ENCODE measurements at regions not wholly inside any gene's neighbourhood (a gene's known extent, or its start where the extent isn't known, plus 50 kb on each side); places are given as distances from the start of the nearest gene placed in this dataset.
"Not testable (repeated sequence)": the region's sequence is repeated elsewhere in the genome, so short reads cannot be mapped to it uniquely, and the experiment has no call there.

DNA sequence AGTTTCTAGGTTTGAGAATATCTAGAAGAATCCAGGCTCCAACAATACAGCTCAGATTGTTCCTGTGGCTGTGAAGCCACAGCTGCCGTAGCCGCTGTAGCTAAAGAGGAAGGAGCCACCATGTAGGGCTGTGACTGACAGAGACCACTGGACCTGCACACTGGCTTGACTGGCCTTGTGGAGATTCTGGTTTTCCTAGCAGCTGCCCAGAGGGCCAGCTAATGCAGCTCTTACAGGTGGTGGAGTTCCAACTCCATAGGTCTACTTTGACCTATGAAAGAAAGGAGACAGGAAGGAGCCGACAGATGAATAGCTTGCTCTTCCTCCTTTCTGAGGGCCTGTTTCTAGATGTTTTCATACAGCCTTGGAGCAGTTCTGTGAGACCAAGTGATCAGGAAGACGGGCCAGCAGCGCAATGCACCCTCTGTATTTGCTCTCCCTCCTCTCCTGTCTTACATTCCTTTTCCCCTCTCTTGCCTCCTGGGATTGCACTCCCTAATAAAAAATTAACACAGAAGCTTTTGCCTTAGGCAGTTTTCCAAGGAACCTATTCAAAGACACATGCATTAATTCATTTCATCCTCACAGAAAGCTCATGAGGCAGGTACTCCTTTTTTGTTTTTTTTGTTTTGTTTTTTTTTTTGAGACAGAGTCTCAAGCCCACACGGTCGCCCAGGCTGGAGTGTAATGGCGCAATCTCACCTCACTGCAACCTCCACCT is 51.8 kb upstream of the MYB start:
- DNase-seq (ENCODE audit: low read depth, low spot score) = no peak

DNA sequence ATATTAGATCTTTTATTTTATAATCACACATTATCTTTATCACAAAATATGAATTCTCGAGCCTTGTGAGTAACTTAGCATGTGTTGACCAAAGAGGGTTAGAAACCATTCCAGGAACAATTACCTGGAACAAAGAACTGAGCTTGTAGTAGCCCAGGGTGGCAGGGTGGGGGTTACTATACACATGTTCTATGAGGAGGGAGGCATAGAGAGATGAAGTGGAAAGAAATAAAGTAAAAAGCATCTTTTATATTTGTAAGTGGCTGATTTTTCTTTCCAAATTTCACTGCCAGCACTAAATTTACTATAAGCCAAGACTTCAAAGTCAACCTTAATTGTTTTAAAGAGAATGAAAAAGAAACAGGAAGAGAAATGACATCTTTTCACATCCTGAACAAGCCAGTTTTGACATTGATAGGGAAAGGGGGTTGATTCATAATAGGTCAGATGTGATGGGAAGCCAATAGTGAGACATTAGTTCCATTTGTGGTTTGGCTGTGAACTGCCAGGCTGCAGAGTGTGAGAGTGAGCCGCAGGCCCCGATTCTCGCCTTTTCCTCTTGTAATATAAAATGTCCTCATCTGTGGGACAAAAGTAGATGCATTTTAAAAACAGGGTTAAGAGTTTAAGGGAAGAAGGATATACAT is 52.7 kb upstream of the MYB start:
- DNase-seq (ENCODE audit: low read depth, low spot score) = peak; percentile 18

DNA sequence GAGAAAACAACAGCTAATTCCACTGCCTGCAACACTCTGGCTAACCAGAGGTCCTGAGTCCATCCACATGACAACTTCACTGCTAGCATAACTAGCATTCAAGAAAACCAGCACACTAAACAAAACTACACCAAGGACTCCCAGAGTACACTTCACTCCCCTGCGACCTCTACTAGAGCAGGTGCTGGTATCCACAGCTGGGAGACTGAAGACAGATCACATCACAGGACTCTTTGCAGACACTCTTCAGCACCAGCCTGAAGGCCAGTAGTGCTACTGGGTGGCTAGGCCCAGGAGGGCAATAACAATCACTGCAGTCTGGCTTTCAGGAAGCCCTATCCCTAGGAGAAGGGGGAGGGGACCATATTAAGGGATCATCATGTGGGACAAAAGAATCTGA is 54.4 kb upstream of the MYB start:
- DNase-seq (ENCODE audit: low read depth, low spot score) = no peak

DNA sequence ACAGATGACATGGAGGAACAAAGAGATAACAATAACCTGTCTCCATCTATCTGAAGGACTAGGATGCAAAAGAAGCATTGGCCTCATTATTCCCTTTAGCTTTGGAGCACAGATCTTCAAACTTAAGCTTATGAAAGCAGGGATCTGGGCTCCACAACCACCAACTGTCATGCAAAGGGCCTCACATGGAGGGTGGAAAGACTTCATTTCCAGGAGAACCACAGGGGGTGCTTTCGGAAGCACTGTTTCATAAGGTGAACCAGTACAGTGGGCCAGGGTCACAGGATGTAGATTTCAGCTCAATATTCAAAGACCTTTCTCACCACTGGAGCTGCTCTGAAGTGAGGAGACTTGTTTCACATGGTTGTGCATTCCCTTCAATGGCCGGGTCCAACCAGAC is 55.1 kb upstream of the MYB start:
- no peak for DNase-seq (ENCODE audit: low read depth, low spot score)

DNA sequence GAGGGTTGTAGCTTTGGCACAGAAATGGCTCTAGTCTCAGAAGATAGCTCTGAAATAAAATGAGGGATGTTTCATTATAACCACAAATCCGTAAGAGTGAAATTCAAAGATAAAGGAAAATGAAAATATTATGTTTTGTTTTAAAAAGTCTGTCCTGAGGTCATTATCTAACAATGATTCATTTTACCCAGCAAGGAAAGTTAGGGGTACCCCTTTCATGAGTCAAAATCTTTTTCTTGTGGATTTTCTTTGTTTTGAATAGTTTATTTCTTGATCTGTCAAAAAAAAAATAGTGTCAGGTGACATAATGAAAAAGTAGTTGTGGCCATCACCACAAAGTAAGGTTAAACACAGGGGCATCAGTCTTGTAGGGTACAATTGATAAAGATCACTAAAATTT is 59.7 kb upstream of the MYB start:
- DNase-seq (ENCODE audit: low read depth, low spot score) = no peak

DNA sequence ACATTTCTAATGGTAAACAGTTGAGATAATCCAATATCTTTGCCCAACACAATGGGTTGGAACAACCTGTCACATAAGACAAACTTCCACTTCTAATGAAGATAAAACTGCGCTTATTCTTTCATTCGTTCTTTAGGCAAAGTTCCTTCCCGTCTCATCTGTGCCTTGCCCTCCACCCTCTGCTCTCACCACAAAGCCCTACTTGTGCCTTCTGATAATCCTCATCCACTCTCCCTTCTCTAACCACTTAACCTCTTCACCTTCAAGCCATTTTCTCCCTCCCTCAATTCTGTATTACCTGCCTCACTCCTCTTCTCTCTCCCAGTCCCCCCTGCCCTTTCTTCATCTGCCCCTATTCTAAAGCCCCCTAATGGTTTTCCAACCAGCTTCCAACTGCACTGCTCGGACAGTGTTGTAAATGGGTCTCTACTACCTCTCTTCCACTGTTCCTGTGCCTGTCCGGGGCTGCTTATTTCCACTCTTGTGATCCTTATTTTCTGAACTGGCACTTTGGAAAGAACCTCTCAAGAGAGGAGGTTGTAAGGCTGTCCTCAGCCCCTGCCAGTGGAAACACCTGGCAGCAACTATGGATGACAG is 62.9 kb upstream of the MYB start:
- DNase-seq (ENCODE audit: low read depth, low spot score) = no peak

DNA sequence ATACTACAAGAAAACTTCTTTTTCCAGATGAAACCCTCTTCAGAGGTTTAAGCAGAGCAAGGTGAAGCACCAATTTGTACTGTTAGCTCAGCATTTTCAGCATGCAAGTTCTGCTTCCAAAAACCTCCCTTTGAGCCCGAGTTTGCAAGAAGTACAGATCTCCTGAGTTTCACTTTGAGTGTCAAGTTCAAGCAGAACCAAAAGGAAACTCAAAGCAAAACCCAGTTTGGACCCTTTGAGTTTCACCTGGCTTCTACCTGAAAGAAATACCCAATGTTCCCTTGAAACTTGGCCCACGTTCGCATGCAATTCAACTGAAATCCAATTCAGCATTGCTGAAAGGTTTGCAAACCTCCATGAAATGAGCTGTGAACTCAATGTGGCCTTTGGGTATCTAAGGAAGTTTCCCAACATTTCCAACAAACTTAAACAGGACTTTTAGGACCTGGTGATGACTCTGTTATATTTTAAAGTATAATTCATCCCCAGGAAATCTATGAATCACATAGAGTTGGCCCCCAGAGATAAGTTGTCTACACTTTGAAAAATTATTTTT is 62.9 kb upstream of the HBS1L start:
- DNase-seq (ENCODE audit: low read depth, low spot score) = peak; percentile 7

DNA sequence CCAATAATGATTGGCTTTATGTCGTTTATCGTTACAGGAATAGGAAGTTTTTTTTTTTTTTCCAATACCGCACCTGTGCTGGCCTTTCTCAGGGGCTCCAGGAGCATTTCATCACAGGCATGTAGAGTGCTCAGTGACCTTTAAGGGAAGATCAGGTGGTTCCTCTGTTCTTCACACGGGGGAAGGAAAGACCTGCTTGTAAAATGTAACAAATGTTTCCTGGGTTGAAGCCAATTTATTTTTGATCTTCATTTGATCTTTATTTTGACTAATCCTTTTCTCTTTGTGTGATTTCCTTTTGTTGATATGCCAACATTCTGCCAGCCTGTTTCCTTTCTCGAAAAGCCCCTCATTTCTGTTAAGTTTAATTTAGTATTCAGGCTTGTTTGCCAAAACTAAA is 61.9 kb upstream of the HBS1L start:
- DNase-seq (ENCODE audit: low read depth, low spot score) = no peak

DNA sequence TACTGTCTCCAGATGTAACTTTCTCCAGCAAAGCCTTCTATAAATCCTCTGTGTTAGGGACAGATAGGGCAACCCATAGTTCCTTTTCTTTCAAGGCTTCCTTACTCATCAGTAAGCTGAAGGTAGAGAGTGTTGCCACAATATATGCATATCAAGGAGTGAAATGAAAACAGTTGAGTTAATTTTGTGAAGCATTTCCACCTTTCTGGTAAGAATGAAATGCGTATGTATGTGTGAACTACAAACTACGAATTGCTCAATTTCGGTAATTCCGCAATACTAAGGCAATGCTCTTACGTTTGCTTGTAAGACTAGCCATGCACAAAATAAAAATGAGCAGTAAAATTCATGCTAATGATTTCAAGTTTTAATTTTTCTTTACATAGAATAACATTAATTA is 61.2 kb upstream of the HBS1L start:
- DNase-seq (ENCODE audit: low read depth, low spot score) = no peak

DNA sequence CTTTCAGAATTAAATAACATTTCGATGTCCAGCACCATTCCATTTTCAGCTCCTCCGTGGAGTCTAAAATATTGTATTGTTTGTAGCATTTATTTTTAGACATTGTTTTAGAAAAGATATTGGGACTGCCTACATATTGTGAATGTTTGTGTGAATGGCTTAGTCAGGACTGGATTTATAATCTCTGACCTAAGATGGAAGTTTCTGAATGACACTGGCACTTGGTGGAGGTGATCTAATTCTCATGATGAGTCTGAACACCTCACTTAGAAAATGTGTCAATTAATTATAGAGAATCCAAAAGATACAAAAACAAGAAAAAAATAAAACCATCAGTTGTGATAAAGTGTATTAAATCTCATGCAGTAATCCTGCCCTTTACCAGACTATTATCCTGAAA is 60.8 kb upstream of the HBS1L start:
- no peak for DNase-seq (ENCODE audit: low read depth, low spot score)

DNA sequence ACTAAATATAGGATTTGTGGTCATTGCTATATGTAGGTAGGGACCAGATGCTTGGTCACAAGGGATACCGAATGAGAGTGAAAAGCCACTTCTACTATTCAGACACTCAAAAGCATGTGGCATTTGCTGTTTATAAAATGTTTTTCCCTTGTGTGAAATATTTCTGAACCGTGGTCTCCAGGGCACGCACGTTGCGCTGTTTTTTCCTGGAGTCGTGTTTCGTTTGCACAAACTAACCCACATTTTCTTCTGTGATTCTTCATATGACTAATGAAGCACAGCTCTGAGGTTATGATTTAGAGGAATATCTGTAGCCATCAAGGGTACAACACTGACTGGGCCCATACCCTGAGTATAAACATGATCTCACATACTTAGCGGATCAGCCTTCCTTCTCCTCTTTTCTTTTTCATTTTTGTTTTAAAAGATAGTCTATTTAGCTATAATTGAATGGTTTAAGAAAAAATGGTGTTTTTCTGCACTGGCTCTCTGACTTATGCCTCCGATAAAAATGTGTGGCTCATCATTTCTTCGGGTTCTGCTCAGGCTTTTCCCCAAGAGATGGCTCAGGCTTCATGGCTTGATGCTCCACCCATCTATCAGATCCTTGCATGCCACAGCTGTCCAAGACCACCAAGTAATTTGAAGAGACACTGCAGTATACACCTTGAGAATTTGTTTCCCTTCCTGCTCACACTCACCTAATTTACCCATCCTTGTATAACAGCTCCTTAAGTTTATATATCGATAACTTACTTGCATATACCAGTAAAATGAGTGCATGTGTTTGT is 59.9 kb upstream of the HBS1L start:
- DNase-seq (ENCODE audit: low read depth, low spot score) = no peak

DNA sequence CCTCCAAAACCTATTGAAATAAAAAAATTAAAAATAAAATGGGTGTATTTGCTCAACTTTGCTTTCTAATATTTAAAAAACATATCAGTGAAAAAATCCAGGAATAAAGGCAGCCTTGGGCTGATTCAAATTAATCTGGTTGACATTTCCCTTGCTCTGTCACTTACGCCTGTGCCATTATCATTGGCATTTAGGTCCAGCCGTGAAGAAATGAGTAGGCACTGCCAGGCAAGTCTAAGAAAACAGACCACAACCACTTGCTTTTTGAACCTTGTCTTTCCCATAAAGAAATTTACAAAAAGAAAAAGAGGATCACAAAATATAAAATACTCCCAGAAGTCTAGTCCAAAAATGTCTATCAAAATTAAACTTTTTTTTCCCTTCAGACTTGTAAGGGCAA is 59.2 kb upstream of the HBS1L start:
- DNase-seq (ENCODE audit: low read depth, low spot score) = no peak

DNA sequence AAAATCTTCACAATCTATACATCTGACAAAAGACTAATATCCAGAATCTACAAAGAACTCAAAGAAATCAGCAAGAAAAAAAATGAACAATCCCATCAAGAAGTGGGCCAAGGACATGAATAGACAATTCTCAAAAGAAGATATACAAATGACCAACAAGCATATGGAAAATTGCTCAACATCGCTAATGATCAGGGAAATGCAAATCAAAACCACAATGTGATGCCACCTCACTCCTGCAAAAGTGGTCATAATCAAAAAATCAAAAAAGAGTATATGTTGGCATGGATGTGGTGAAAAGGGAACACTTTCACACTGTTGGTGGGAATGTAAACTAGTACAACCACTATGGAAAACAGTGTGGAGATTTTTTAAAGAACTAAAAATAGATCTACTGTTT is 58.3 kb upstream of the HBS1L start:
- not testable (repeated sequence) for DNase-seq (ENCODE audit: low read depth, low spot score)

DNA sequence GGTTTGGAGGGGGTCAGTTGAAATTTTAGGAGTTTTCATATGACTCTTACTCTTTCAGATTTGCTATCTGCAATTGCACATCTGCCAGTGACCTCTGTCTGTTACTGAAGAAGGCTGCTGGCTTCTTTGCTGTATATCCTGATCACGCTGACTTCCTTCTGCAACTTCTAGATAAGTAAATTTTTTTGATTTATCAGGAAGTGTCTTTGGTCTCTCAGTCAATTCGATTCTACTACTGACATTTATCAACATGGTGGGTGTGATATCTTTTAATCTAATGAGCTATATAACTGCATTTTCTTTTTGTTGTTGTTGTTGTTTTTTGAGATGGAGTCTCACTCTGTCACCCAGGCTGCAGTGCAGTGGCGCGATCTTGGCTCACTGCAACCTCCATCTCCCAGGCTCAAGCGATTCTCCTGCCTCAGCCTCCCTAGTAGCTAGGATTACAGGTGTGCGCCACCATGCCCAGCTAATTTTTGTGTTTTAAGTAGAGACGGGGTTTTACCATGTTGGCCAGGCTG is 55.7 kb upstream of the HBS1L start:
- DNase-seq (ENCODE audit: low read depth, low spot score) = not testable (repeated sequence)

DNA sequence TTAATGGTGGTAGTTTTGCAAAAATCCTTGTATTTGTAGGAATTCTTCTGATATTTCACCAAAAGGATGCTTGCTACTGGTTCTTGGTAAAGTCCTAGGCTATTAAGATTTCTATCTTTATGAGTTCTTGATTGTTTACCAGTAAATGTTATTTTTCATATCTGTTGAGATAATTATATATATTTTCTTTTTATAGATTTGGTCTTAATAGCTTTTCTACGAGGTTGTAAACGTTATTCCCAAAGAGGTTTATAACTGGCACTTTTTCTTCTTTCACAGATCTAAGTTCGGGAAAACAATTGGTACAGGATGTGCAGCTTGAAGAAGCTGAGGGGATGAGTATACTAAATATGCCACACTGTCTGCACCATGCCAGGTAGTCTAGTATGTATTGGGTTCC is 55.1 kb upstream of the HBS1L start:
- DNase-seq (ENCODE audit: low read depth, low spot score) = no peak

DNA sequence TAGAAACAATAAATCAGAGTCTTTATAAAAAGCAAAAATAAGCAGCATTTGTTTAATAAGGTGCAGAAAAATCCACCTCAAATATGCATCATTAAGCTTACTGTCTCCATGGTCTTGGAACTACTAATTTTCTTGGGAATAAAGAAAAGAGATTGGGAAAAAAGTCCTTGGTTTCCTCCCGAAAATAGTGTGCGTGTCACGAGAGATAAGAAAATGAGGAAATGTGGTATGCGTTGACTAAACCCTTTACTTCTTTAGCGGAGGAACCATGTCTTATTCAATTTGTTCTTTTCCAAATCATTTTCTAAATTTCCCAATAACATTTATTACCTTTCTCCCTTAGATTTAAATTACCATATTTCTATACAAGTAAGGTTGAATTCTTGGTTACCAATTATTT is 54.1 kb upstream of the HBS1L start:
- no peak for DNase-seq (ENCODE audit: low read depth, low spot score)

DNA sequence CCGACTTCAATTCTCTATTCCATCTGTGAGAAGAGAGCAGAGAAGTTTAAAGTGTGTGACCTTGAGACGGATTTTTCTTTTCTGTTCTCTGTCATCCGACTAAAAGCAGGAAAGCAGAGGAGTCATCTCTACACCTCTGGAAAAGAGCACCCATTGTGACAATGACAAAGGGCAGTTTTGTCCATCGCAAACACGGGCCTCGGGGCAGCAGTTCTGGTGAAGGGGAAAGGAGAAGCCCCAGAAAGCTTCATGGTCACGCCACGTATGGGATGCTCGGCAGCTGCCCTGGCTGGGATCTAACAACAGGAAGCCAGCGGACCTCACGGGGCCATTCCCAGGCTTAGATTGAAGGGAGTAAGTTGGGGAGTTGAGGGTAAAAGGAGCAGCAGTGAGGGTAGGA is 52.0 kb upstream of the HBS1L start:
- DNase-seq (ENCODE audit: low read depth, low spot score) = no peak

DNA sequence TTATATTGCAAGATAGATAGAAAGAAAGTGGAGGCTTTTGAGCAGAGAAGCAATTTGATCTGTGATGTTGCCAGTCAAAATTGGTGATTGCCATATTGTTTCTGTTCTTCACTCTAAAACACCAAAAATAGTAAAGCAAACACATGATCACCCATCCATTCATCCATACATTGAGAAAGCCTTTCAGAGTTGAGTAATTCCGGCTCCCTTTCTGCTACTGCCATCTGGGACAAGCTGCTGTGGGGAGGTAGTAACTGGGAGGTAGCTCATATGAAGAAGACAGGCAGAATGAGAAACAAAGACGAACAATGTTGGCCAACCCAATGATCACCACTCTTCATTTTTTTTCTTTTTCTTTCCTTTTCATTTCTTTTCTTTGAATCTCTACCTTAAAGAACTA is 51.1 kb upstream of the HBS1L start:
- no peak for DNase-seq (ENCODE audit: low read depth, low spot score)

DNA sequence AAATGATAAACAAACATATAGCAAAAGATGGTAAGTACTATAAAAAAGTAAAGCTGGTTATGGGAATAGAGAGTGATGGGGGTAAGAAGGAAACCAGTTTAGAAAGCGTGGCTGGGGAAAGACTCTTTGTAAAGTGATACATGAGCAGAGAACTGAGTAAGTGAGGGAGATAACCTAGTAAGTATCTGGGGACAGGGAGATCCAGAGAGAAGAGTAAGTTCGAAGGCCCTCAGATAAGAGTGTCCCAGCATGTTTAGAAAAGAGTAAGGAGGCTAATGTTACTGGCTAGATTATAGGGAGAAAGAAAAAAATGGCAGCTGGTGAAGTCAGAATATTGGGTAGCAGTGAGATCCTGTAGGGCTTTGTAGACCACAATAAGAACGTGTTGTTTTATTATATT is 50.7 kb upstream of the HBS1L start:
- no peak for DNase-seq (ENCODE audit: low read depth, low spot score)

All from activated naive CD8-positive, alpha-beta T cell treated with anti-CD3 and anti-CD28 coated beads, Interleukin-2, amount 50 U/mL, for 16 hours (primary cell).